Stimulated activated CD8-positive, alpha-beta memory T cell treated with anti-CD3 and anti-CD28 coated beads, Interleukin-7, amount 100 ng/mL, for 1 hour (primary cell): ENCODE measurements at regions not wholly inside any gene's neighbourhood (a gene's known extent, or its start where the extent isn't known, plus 50 kb on each side); places are given as distances from the start of the nearest gene placed in this dataset.
"Not testable (repeated sequence)": the region's sequence is repeated elsewhere in the genome, so short reads cannot be mapped to it uniquely, and the experiment has no call there.

Experiments
- DNase-seq, 2 donors: peaks; one replicate each; pipeline ENCODE4 v3.0.0-alpha.2; 2020; ENCODE audit warnings: low read depth in 2 of 2

- not testable (repeated sequence) for DNase-seq
These were observed 1128.2 kb downstream of the UQCRFS1 start for GRCh38 chr19:28084659-28085157.

GRCh38 chr19:28076628-28077027 lies 1136.3 kb downstream of the UQCRFS1 start:
- no peak for DNase-seq

GRCh38 chr19:28075229-28075628 lies 1137.7 kb downstream of the UQCRFS1 start:
- no peak for DNase-seq

GRCh38 chr19:28074773-28075172 lies 1138.2 kb downstream of the UQCRFS1 start:
- no peak for DNase-seq

GRCh38 chr19:28067882-28068281 lies 1145.1 kb downstream of the UQCRFS1 start:
- no peak for DNase-seq

- no peak for DNase-seq
These were observed 1146.0 kb downstream of the UQCRFS1 start for GRCh38 chr19:28066988-28067387.

- no peak for DNase-seq
These were observed 1146.8 kb downstream of the UQCRFS1 start for GRCh38 chr19:28066161-28066560.

- no peak for DNase-seq
These were observed 1147.9 kb downstream of the UQCRFS1 start for GRCh38 chr19:28065026-28065425.

- no peak for DNase-seq
These were observed 1149.2 kb downstream of the UQCRFS1 start for GRCh38 chr19:28063702-28064101.

- DNase-seq = no peak
These were observed 1151.8 kb downstream of the UQCRFS1 start for GRCh38 chr19:28061111-28061510.

GRCh38 chr19:28057026-28057425 lies 1155.9 kb downstream of the UQCRFS1 start:
- not testable (repeated sequence) for DNase-seq

GRCh38 chr19:28051047-28051446 lies 1161.9 kb downstream of the UQCRFS1 start:
- DNase-seq = no peak

- no peak for DNase-seq
These were observed 1163.1 kb downstream of the UQCRFS1 start for GRCh38 chr19:28049875-28050274.

- DNase-seq = no peak
These were observed 1166.0 kb downstream of the UQCRFS1 start for GRCh38 chr19:28046932-28047331.

GRCh38 chr19:28045621-28046020 lies 1167.3 kb downstream of the UQCRFS1 start:
- DNase-seq = no peak

- DNase-seq = no peak
These were observed 1168.5 kb downstream of the UQCRFS1 start for GRCh38 chr19:28044477-28044876.

- no peak for DNase-seq
These were observed 1170.4 kb downstream of the UQCRFS1 start for GRCh38 chr19:28042516-28042915.

GRCh38 chr19:28039677-28040381 lies 1173.1 kb downstream of the UQCRFS1 start:
- no peak for DNase-seq

GRCh38 chr19:28037186-28037585 lies 1175.8 kb downstream of the UQCRFS1 start:
- no peak for DNase-seq

- no peak for DNase-seq
These were observed 1176.5 kb downstream of the UQCRFS1 start for GRCh38 chr19:28036486-28036885.

GRCh38 chr19:28034936-28035335 lies 1178.0 kb downstream of the UQCRFS1 start:
- DNase-seq = no peak

- DNase-seq = no peak
These were observed 1184.0 kb downstream of the UQCRFS1 start for GRCh38 chr19:28028881-28029444.

GRCh38 chr19:28027116-28027515 lies 1185.8 kb downstream of the UQCRFS1 start:
- no peak for DNase-seq
